KMS-11 (cell line): ENCODE measurements at regions not wholly inside any gene's neighbourhood (a gene's known extent, or its start where the extent isn't known, plus 50 kb on each side); places are given as distances from the start of the nearest gene placed in this dataset.

ENCODE experiments used
- H2AFZ ChIP-seq: fragments of 200-600 bp; sonication (generic); 2 replicates; pipeline ENCODE4 v1.6.1; 2016; ENCODE audit warnings: antibody characterized with exemption, mixed run types, low read depth
- H3K27ac ChIP-seq: fragments of 200-600 bp; sonication (generic); 2 replicates; pipeline ENCODE4 v1.6.1; 2016; ENCODE audit warnings: mild to moderate bottlenecking, mixed run types
- H3K27me3 ChIP-seq: fragments of 200-600 bp; sonication (generic); 2 replicates; pipeline ENCODE4 v1.6.1; 2017; ENCODE audit warnings: mild to moderate bottlenecking, low read depth, mixed run types, moderate library complexity; ENCODE audit not compliant: insufficient read depth
- H3K36me3 ChIP-seq: fragments of 200-600 bp; sonication (generic); 2 replicates; pipeline ENCODE4 v1.6.1; 2017; ENCODE audit warnings: mild to moderate bottlenecking, mixed run types; ENCODE audit not compliant: insufficient read depth
- H3K4me1 ChIP-seq: fragments of 200-600 bp; sonication (generic); 2 replicates; pipeline ENCODE4 v1.6.1; 2016; ENCODE audit warnings: mild to moderate bottlenecking, low read depth, mixed run types; ENCODE audit not compliant: poor library complexity, severe bottlenecking
- H3K4me2 ChIP-seq: fragments of 200-600 bp; sonication (generic); 2 replicates; pipeline ENCODE4 v1.7.0; 2016; ENCODE audit warnings: mild to moderate bottlenecking, mixed run types
- H3K4me3 ChIP-seq: fragments of 200-600 bp; sonication (generic); IDR thresholded peaks from 2 replicates; pipeline ENCODE4 v1.6.1; 2017; ENCODE audit warnings: low read depth, low read length, mixed read lengths; ENCODE audit not compliant: insufficient read depth
- H3K79me2 ChIP-seq: fragments of 200-600 bp; sonication (generic); 2 replicates; pipeline ENCODE4 v1.6.1; 2016; ENCODE audit warnings: low read depth, mixed run types; ENCODE audit not compliant: insufficient read depth
- H3K9ac ChIP-seq: fragments of 200-600 bp; sonication (generic); 2 replicates; pipeline ENCODE4 v1.6.1; 2016; ENCODE audit warnings: mild to moderate bottlenecking, mixed run types
- H4K20me1 ChIP-seq: fragments of 200-600 bp; sonication (generic); 2 replicates; pipeline ENCODE4 v1.6.1; 2016; ENCODE audit warnings: mild to moderate bottlenecking, mixed run types; ENCODE audit not compliant: insufficient read depth
- TF ChIP-seq, protein P1 (sequence below): fragments of 200-600 bp; sonication (generic); conservative IDR thresholded peaks from 2 replicates; pipeline ENCODE4 v1.6.1; 2017; ENCODE audit warnings: low read depth, mild to moderate bottlenecking, antibody characterized with exemption, low read length, moderate library complexity, mixed read lengths

DNA sequence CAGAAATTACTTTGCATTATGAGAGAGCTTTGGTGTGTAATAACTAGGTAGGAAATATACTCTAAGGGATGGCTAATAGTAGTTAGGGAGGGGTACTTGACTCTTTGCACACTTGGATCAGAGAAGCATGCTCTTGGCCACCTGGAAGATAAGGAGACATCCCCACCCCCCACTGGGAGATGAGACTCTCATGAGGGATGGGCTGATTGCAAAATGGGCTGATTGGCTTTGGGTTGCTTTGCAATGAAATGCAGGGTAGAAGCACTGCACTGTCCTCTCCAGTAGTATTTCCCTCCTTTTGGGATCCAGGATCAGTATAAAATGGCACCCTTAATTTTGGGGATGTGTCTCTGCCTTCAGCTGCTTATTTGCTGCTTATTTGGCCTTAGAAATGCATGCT lies 71.2 kb upstream of the EPS8L3 start:
- no peaks in the 10 kb centered on the region for H3K4me1 ChIP-seq
- H2AFZ ChIP-seq: no peak overlapping the region
- no peaks in the 10 kb centered on the region for H3K27me3 ChIP-seq
- no peaks in the 10 kb centered on the region for H3K79me2 ChIP-seq
- TF ChIP-seq, protein P1, sequence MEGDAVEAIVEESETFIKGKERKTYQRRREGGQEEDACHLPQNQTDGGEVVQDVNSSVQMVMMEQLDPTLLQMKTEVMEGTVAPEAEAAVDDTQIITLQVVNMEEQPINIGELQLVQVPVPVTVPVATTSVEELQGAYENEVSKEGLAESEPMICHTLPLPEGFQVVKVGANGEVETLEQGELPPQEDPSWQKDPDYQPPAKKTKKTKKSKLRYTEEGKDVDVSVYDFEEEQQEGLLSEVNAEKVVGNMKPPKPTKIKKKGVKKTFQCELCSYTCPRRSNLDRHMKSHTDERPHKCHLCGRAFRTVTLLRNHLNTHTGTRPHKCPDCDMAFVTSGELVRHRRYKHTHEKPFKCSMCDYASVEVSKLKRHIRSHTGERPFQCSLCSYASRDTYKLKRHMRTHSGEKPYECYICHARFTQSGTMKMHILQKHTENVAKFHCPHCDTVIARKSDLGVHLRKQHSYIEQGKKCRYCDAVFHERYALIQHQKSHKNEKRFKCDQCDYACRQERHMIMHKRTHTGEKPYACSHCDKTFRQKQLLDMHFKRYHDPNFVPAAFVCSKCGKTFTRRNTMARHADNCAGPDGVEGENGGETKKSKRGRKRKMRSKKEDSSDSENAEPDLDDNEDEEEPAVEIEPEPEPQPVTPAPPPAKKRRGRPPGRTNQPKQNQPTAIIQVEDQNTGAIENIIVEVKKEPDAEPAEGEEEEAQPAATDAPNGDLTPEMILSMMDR: no peak
- no peaks in the 10 kb centered on the region for H3K36me3 ChIP-seq
- no peak overlapping the region for H3K4me2 ChIP-seq
- no peak overlapping the region for H3K9ac ChIP-seq
- no peak overlapping the region for H3K27ac ChIP-seq
- H4K20me1 ChIP-seq: no peaks in the 10 kb centered on the region
- H3K4me3 ChIP-seq: no peak overlapping the region

DNA sequence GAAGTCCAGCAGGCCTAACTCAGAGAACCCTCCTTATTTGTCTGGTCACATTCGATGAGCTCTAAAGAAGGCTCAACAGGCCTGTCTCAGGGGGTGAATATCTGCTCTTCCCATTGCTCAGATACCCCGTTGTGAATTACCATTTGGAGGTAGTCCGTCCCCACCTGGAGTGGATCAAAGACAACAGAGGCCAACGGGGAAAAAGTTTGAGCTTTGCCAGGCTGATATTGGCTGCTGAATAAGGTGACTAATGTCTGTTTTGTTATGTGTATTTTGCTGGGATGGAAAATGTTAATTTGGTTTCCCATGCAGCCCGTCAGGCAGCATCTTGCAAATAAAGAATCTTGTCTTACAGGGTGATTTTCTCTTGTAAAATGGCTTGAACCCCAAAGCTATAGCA lies 69.2 kb upstream of the EPS8L3 start:
- H2AFZ ChIP-seq: no peak overlapping the region
- no peak overlapping the region for H3K27ac ChIP-seq
- no peak overlapping the region for H3K4me3 ChIP-seq
- H4K20me1 ChIP-seq: no peaks in the 10 kb centered on the region
- TF ChIP-seq, protein P1: no peak
- no peaks in the 10 kb centered on the region for H3K36me3 ChIP-seq
- H3K4me1 ChIP-seq: no peaks in the 10 kb centered on the region
- H3K9ac ChIP-seq: no peak overlapping the region
- H3K4me2 ChIP-seq: no peak overlapping the region
- H3K79me2 ChIP-seq: no peaks in the 10 kb centered on the region
- H3K27me3 ChIP-seq: no peaks in the 10 kb centered on the region

DNA sequence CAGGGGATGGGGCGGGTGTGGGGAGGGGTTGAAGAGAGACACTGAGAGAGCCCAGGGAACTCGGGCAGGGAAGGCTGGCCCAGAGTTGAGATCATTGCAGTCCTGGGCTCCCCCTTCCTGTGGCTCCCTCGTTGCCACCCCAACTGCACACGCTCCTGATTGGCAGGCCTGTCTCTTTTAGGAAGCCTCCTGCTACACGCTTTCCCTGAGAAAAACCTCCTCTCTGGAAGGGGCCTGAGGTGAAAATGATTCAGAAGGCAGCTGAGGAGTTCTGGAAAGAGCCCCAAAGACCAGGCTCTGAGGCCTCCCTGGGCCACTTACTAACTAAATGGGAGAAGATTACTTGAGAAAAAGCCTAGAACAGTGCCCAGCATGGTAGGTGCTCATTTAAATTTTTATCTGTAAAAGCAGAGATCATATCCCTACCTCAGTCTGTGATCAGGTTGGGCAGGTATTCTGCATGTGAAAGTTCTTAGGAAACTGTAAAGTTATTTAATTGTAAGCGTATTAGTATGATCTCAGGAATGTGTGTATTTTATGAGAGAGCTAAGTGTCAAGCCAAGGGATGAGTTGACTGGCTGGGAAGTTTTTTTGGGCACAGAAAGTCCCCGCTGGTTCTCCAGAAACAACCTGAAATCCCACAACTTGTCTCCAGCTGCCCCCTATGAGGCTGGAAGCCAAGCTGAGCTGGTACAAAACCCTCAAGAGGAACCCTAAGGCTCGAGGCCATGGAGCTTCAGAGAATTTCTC lies 65.2 kb upstream of the EPS8L3 start:
- Histone ChIP-seq H4K20me1 (no peaks in the 10 kb centered on the region), H2AFZ (no peak overlapping the region)

DNA sequence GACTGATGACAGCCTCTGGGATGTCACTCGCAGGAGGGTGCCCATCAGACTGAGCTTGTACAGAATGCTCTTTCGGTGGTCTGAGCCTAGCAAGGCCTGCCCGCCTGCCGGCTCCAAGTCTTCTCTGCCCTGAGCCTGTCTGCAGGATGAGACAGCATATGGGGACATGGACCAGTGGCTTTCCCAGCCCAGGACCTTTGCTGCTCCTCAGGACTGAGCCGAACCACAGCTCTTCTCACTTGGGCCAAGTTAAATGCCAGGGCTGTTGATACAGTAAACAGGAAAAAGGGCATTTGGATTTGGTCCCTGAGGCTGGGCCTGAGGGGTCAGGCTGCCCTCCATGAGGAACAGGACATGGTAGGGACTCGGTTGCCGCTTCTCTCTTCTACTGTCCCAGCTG lies 64.3 kb upstream of the EPS8L3 start:
- Histone ChIP-seq H3K27me3 (no peaks in the 10 kb centered on the region), H2AFZ (no peak overlapping the region), H4K20me1 (no peaks in the 10 kb centered on the region), H3K79me2 (no peaks in the 10 kb centered on the region), H3K9ac (no peak overlapping the region), H3K4me1 (peaks cover 14% of the 10 kb centered on the region), H3K4me2 (no peak overlapping the region), H3K36me3 (no peaks in the 10 kb centered on the region), H3K27ac (no peak overlapping the region), H3K4me3 (no peak overlapping the region)
- TF ChIP-seq, protein P1: no peak

More for the DNA sequence above, 65.2 kb upstream of the EPS8L3 start:
- no peak overlapping the region for H3K4me3 ChIP-seq
- H3K4me1 ChIP-seq: peaks cover 5% of the 10 kb centered on the region
- H3K27me3 ChIP-seq: no peaks in the 10 kb centered on the region
- H3K9ac ChIP-seq: no peak overlapping the region
- H3K79me2 ChIP-seq: no peaks in the 10 kb centered on the region
- H3K27ac ChIP-seq: no peak overlapping the region
- TF ChIP-seq, protein P1: no peak
- H3K36me3 ChIP-seq: no peaks in the 10 kb centered on the region
- no peak overlapping the region for H3K4me2 ChIP-seq
